Ishikawa (cell line): ENCODE measurements at regions not wholly inside any gene's neighbourhood (a gene's known extent, or its start where the extent isn't known, plus 50 kb on each side); places are given as distances from the start of the nearest gene placed in this dataset.

Source experiments
- CEBPB ChIP-seq: IDR thresholded peaks from 2 replicates; pipeline ENCODE4 v1.6.1; 2012
- CREB1 ChIP-seq: IDR thresholded peaks from 2 replicates; pipeline ENCODE4 v1.6.1; 2012; ENCODE audit warnings: low read depth
- EGR1 ChIP-seq: IDR thresholded peaks from 2 replicates; pipeline ENCODE4 v1.6.1; 2012
- EP300 ChIP-seq: IDR thresholded peaks from 2 replicates; pipeline ENCODE4 v1.6.1; 2012; ENCODE audit warnings: borderline replicate concordance
- FOXM1 ChIP-seq: IDR thresholded peaks from 2 replicates; pipeline ENCODE4 v1.6.1; 2012; ENCODE audit warnings: low read depth, borderline replicate concordance
- NFIC ChIP-seq: IDR thresholded peaks from 2 replicates; pipeline ENCODE4 v1.6.1; 2012
- RAD21 ChIP-seq: IDR thresholded peaks from 2 replicates; pipeline ENCODE4 v1.6.1; 2012; ENCODE audit warnings: low read depth
- TAF1 ChIP-seq: IDR thresholded peaks from 2 replicates; pipeline ENCODE4 v1.6.1; 2012; ENCODE audit warnings: low read depth, mild to moderate bottlenecking
- TCF12 ChIP-seq: IDR thresholded peaks from 2 replicates; pipeline ENCODE4 v1.6.1; 2012; ENCODE audit warnings: low read depth
- TEAD4 ChIP-seq: IDR thresholded peaks from 2 replicates; pipeline ENCODE4 v1.6.1; 2012
- YY1 ChIP-seq: IDR thresholded peaks from 2 replicates; pipeline ENCODE4 v1.6.1; 2012; ENCODE audit warnings: low read depth
- ZBTB7A ChIP-seq: IDR thresholded peaks from 2 replicates; pipeline ENCODE4 v1.6.1; 2012; ENCODE audit warnings: low read depth
- TF ChIP-seq, protein P1 (sequence below): IDR thresholded peaks from 2 replicates; pipeline ENCODE4 v1.6.1; 2012; ENCODE audit warnings: low read depth, mild to moderate bottlenecking
- TF ChIP-seq, protein P2 (sequence below): IDR thresholded peaks from 2 replicates; pipeline ENCODE4 v1.6.1; 2012
- TF ChIP-seq, protein P3 (sequence below): IDR thresholded peaks from 2 replicates; pipeline ENCODE4 v1.6.1; 2012

DNA sequence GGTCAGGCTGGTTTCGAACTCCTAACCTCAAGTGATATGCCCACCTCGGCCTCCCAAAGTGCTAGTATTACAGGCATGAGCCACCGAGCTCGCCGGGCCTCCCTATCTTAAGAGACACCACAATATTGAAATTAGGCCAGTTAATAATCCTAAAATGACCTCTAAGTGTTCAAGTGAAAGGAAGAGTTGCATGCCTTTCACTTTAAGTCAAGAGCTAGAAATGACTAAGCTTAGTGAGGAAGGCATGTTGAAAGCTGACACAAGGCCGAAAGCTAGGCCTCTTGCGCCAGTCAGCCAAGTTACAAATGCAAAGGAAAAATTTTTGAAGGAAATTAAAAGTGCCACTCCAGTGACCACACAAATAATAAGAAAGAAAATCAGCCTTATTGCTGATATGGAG, 144.5 kb upstream of the FNDC3A start:
- TF ChIP-seq CREB1 (no peak), NFIC (no peak), TCF12 (no peak), CEBPB (no peak), TAF1 (no peak), EGR1 (no peak), TEAD4 (no peak), ZBTB7A (no peak), RAD21 (no peak), FOXM1 (no peak)
- TF ChIP-seq, protein P1, sequence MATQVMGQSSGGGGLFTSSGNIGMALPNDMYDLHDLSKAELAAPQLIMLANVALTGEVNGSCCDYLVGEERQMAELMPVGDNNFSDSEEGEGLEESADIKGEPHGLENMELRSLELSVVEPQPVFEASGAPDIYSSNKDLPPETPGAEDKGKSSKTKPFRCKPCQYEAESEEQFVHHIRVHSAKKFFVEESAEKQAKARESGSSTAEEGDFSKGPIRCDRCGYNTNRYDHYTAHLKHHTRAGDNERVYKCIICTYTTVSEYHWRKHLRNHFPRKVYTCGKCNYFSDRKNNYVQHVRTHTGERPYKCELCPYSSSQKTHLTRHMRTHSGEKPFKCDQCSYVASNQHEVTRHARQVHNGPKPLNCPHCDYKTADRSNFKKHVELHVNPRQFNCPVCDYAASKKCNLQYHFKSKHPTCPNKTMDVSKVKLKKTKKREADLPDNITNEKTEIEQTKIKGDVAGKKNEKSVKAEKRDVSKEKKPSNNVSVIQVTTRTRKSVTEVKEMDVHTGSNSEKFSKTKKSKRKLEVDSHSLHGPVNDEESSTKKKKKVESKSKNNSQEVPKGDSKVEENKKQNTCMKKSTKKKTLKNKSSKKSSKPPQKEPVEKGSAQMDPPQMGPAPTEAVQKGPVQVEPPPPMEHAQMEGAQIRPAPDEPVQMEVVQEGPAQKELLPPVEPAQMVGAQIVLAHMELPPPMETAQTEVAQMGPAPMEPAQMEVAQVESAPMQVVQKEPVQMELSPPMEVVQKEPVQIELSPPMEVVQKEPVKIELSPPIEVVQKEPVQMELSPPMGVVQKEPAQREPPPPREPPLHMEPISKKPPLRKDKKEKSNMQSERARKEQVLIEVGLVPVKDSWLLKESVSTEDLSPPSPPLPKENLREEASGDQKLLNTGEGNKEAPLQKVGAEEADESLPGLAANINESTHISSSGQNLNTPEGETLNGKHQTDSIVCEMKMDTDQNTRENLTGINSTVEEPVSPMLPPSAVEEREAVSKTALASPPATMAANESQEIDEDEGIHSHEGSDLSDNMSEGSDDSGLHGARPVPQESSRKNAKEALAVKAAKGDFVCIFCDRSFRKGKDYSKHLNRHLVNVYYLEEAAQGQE = no peak
- TF ChIP-seq, protein P2, sequence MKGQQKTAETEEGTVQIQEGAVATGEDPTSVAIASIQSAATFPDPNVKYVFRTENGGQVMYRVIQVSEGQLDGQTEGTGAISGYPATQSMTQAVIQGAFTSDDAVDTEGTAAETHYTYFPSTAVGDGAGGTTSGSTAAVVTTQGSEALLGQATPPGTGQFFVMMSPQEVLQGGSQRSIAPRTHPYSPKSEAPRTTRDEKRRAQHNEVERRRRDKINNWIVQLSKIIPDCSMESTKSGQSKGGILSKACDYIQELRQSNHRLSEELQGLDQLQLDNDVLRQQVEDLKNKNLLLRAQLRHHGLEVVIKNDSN = no peak

DNA sequence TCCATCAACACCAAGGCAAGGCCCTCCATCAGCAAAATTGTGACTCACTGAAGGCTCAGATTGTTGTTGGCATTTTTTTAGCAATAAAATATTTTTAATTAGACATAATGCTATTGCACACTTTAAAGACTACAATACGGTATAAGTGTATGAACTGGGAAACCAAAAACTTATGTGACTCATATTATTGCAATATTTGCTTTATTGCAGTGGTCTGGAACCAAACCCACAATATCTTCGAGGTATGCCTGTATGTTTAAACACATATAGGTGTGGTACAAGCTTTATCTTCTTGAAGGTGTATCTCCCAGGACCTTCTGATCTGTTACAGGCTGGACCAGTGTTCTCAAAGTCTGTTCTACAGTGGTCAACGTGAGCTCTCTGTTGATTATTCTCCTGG, 142.3 kb upstream of the FNDC3A start:
- no peak for TF ChIP-seq RAD21
- TF ChIP-seq, protein P3, sequence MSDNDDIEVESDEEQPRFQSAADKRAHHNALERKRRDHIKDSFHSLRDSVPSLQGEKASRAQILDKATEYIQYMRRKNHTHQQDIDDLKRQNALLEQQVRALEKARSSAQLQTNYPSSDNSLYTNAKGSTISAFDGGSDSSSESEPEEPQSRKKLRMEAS = no peak
- TF ChIP-seq YY1 = no peak
- no peak for TF ChIP-seq NFIC
- no peak for TF ChIP-seq EP300
- TF ChIP-seq FOXM1 = no peak
- no peak for TF ChIP-seq TCF12
- no peak for TF ChIP-seq TAF1
- TF ChIP-seq CEBPB = no peak
- TF ChIP-seq, protein P2 = no peak
- no peak for TF ChIP-seq ZBTB7A
- no peak for TF ChIP-seq TEAD4
- TF ChIP-seq EGR1 = no peak
- TF ChIP-seq CREB1 = no peak
- TF ChIP-seq, protein P1 = no peak

DNA sequence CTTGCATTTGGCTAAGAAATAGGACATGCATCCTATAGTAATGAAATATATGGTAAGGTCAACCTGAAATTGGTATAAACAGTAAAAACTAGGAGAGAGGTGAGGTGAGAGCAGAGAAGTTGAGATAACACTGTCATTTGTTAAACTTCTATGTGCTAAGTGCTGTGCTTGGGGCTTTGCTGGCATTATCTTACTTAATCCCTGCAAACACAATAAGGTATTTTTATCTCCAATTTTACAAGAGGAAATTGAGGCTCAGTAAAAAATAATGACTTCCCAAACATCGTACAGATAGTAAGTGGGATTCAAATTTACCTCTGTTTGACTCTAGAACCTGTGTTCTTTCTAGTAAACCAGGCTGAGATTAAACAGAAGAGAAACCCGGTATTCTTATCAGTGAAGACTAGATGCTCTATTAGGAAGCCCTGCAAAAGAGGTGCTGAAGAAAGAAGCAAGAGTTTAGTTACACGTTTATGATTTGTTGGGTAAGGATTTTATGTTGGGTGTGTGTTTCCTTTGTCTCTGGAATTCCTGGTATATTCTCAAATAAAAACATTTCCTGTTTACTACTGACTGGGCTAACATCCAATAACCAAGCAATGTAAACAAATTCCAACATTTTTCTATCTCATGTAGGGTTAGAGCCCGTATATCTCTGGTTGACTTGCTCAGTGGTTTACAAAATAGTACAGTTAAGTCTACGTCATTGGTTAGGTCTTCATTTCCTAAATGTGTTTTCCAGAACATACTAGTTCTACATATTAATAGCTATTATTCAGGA, 137.3 kb upstream of the FNDC3A start:
- TF ChIP-seq TCF12 (no peak), TEAD4 (no peak), NFIC (no peak), ZBTB7A (no peak), TAF1 (no peak)
- TF ChIP-seq, protein P1 = no peak
- TF ChIP-seq, protein P2 = no peak

DNA sequence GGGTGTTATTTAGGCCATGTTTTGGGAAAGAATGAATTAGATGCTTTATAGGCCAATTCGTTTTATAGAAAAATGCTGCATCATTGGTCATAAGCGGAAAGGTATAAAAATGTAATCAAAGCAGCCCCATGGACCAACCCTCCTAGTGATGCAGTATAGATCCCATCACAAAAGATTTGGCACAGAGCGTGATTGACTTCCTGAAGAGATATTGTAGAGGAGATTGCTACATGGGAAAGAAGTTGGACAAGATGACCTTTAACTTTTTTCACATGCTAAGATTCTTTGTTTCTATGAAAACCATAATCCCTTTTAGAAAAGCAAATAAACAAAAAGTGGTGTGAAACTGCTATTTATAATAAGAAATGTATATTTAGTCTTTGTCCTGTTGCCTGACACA, 136.5 kb upstream of the FNDC3A start:
- TF ChIP-seq TCF12 (no peak), NFIC (no peak), ZBTB7A (no peak), CEBPB (no peak), EGR1 (no peak), TAF1 (no peak), YY1 (no peak), EP300 (no peak), RAD21 (no peak), FOXM1 (no peak), CREB1 (no peak), TEAD4 (no peak)
- TF ChIP-seq, protein P3 = no peak
- TF ChIP-seq, protein P1 = no peak
- TF ChIP-seq, protein P2 = no peak
